H1 (cell line): ENCODE measurements at regions not wholly inside any gene's neighbourhood (a gene's known extent, or its start where the extent isn't known, plus 50 kb on each side); places are given as distances from the start of the nearest gene placed in this dataset.

ENCODE experiments used
- CTCF ChIA-PET: fragments of 300-600 bp; sonication (Branson Sonifier 250); formaldehyde crosslinking; loops from one replicate; lab custom pipeline; 2021; ENCODE audit not compliant: partially characterized antibody; lab: Charles Lee
- POLR2A ChIA-PET: fragments of 300-600 bp; sonication (Branson Sonifier 250); formaldehyde crosslinking; loops from one replicate; lab custom pipeline; 2021; ENCODE audit warnings: inconsistent platforms; ENCODE audit not compliant: partially characterized antibody; lab: Charles Lee
- DNase-seq, 2 experiments: peaks; one replicate each; pipeline versions ENCODE4 v3.0.0 to v3.0.0-alpha.2; 2010 to 2022; ENCODE audit warnings: low spot score in 2 of 2, low read depth in 1 of 2, mixed read lengths in 1 of 2
- FAIRE-seq: peaks from 2 replicates; lab custom pipeline; 2011; peaks lifted over from hg19 to GRCh38; lab: Jason Lieb, UNC
- H2AFZ ChIP-seq: 2 replicates; pipeline ENCODE4 v1.8.1; 2012; ENCODE audit warnings: low read length, inconsistent platforms
- H2AK5ac ChIP-seq: 2 replicates; pipeline ENCODE4 v1.6.1; 2013; ENCODE audit warnings: low read depth, low read length
- H2BK120ac ChIP-seq: replicated peaks from 2 replicates; pipeline ENCODE3; 2013; ENCODE audit warnings: low read depth, low read length, inconsistent platforms
- H2BK12ac ChIP-seq: 2 replicates; pipeline ENCODE4 v1.6.1; 2013; ENCODE audit warnings: low read depth, low read length
- H2BK15ac ChIP-seq: 2 replicates; pipeline ENCODE4 v1.6.1; 2013; ENCODE audit warnings: low read length
- H2BK20ac ChIP-seq: 2 replicates; pipeline ENCODE4 v1.6.1; 2013; ENCODE audit warnings: low read length
- H2BK5ac ChIP-seq: 2 replicates; pipeline ENCODE4 v1.6.1; 2013; ENCODE audit warnings: low read depth, low read length
- H3K14ac ChIP-seq: 2 replicates; pipeline ENCODE4 v1.6.1; 2013; ENCODE audit warnings: inconsistent platforms; ENCODE audit not compliant: insufficient read length
- H3K18ac ChIP-seq: 2 replicates; pipeline ENCODE4 v1.6.1; 2013; ENCODE audit warnings: low read length; ENCODE audit errors: extremely low read depth
- H3K23ac ChIP-seq: 2 replicates; pipeline ENCODE4 v1.6.1; 2013; ENCODE audit warnings: inconsistent platforms; ENCODE audit not compliant: insufficient read length
- H3K23me2 ChIP-seq: 2 replicates; pipeline ENCODE4 v1.6.1; 2013; ENCODE audit warnings: low read depth, low read length
- H3K27ac ChIP-seq: 2 replicates; pipeline ENCODE4 v1.6.1; 2011; ENCODE audit warnings: low read depth, low read length, inconsistent platforms
- H3K27me3 ChIP-seq, 4 experiments: replicated peaks in 1 of 4; 1 replicate in 1 of 4; 2 replicates in 3 of 4; pipeline versions ENCODE4 v1.6.1 to v1.8.1; 2011 to 2013; ENCODE audit warnings: low read length in 3 of 4, mild to moderate bottlenecking in 3 of 4, inconsistent platforms in 2 of 4, mixed read lengths in 2 of 4, moderate library complexity in 1 of 4; ENCODE audit not compliant: control insufficient read depth in 3 of 4, insufficient read depth in 3 of 4; ENCODE audit errors: extremely low read depth in 1 of 4
- H3K36me3 ChIP-seq, 4 experiments: 2 replicates each; pipeline versions ENCODE4 v1.6.1 to v1.8.1; 2011 to 2013; ENCODE audit warnings: mild to moderate bottlenecking in 4 of 4, low read length in 3 of 4, moderate library complexity in 2 of 4, control low read depth in 1 of 4, inconsistent platforms in 1 of 4; ENCODE audit not compliant: insufficient read depth in 4 of 4, control insufficient read depth in 2 of 4
- H3K4ac ChIP-seq: replicated peaks from 2 replicates; pipeline ENCODE3; 2013; ENCODE audit warnings: low read length, low read depth, mixed read lengths, inconsistent platforms; ENCODE audit not compliant: insufficient read length
- H3K4me1 ChIP-seq, 4 experiments: replicated peaks in 1 of 4; 1 replicate in 1 of 4; 2 replicates in 3 of 4; pipeline versions ENCODE4 v1.6.1 to v1.8.1; 2011 to 2013; ENCODE audit warnings: low read length in 3 of 4, inconsistent platforms in 2 of 4, mixed read lengths in 1 of 4; ENCODE audit not compliant: insufficient read depth in 4 of 4, control insufficient read depth in 3 of 4
- H3K4me2 ChIP-seq, 2 experiments: 2 replicates each; pipeline versions ENCODE4 v1.6.1 to v1.8.1; 2011 to 2013; ENCODE audit warnings: low read depth in 2 of 2, low read length in 2 of 2, control low read depth in 1 of 2, inconsistent platforms in 1 of 2, mild to moderate bottlenecking in 1 of 2; ENCODE audit not compliant: insufficient read depth in 1 of 2
- H3K4me3 ChIP-seq, 4 experiments: fragments of 200-600, 300-600 bp in 1 of 4; sonication (generic), shearing (Covaris generic), sonication (Bioruptor Twin) in 1 of 4; 2 replicates each; pipeline versions ENCODE4 v1.5.1 to v1.8.1; 2011 to 2016; ENCODE audit warnings: low read length in 4 of 4, low read depth in 3 of 4, control low read depth in 2 of 4, inconsistent platforms in 2 of 4, mild to moderate bottlenecking in 2 of 4, mixed read lengths in 1 of 4, moderate library complexity in 1 of 4; ENCODE audit not compliant: insufficient read depth in 2 of 4; ENCODE audit errors: extremely low read depth in 1 of 4
- H3K56ac ChIP-seq: replicated peaks from 2 replicates; pipeline ENCODE3; 2013; ENCODE audit warnings: low read depth, mild to moderate bottlenecking, mixed read lengths, low read length, inconsistent platforms; ENCODE audit not compliant: insufficient read length
- H3K79me1 ChIP-seq: 2 replicates; pipeline ENCODE4 v1.6.1; 2013; ENCODE audit warnings: low read depth, low read length, control low read depth
- H3K79me2 ChIP-seq, 2 experiments: 2 replicates each; pipeline versions ENCODE4 v1.6.1 to v1.8.1; 2012 to 2013; ENCODE audit warnings: low read length in 2 of 2, mild to moderate bottlenecking in 2 of 2, inconsistent platforms in 1 of 2; ENCODE audit not compliant: insufficient read depth in 2 of 2, control insufficient read depth in 1 of 2
- H3K9ac ChIP-seq, 4 experiments: replicated peaks in 1 of 4; 1 replicate in 1 of 4; 2 replicates in 3 of 4; pipeline versions ENCODE4 v1.6.1 to v1.8.1; 2011 to 2013; ENCODE audit warnings: low read depth in 3 of 4, low read length in 3 of 4, control low read depth in 2 of 4, mild to moderate bottlenecking in 2 of 4, moderate library complexity in 2 of 4, inconsistent platforms in 1 of 4; ENCODE audit errors: extremely low read depth in 1 of 4
- H3K9me3 ChIP-seq, 2 experiments: 2 replicates each; pipeline versions ENCODE4 v1.6.1 to v1.8.1; 2012 to 2013; ENCODE audit warnings: mild to moderate bottlenecking in 2 of 2, moderate library complexity in 2 of 2, control low read depth in 1 of 2, inconsistent platforms in 1 of 2, low read depth in 1 of 2, low read length in 1 of 2, mixed read lengths in 1 of 2; ENCODE audit not compliant: insufficient read depth in 2 of 2
- H4K20me1 ChIP-seq, 2 experiments: replicated peaks in 1 of 2; 2 replicates each; pipeline versions ENCODE3 to v1.8.1; 2011 to 2013; ENCODE audit warnings: inconsistent platforms in 2 of 2, low read length in 2 of 2, mild to moderate bottlenecking in 1 of 2; ENCODE audit not compliant: insufficient read depth in 2 of 2, control insufficient read depth in 1 of 2
- H4K5ac ChIP-seq: 2 replicates; pipeline ENCODE4 v1.6.1; 2013; ENCODE audit warnings: low read length, low read depth, mixed read lengths, inconsistent platforms; ENCODE audit not compliant: insufficient read length
- H4K8ac ChIP-seq: 2 replicates; pipeline ENCODE4 v1.8.0; 2013; ENCODE audit warnings: mild to moderate bottlenecking, moderate library complexity, low read length, inconsistent platforms; ENCODE audit not compliant: insufficient read depth; ENCODE audit errors: extremely low read depth
- H4K91ac ChIP-seq: replicated peaks from 2 replicates; pipeline ENCODE3; 2013; ENCODE audit warnings: low read length, mixed read lengths, inconsistent platforms; ENCODE audit not compliant: insufficient read length
- FOSL1 ChIP-seq: IDR thresholded peaks from 2 replicates; pipeline ENCODE4 v1.6.1; 2011; ENCODE audit warnings: mild to moderate bottlenecking, low read depth, low read length, moderate library complexity; ENCODE audit not compliant: insufficient read depth
- SP4 ChIP-seq: IDR thresholded peaks from 2 replicates; pipeline ENCODE4 v1.6.1; 2012; ENCODE audit warnings: low read length, inconsistent platforms
- WGBS, 2 experiments: shearing (Covaris generic) in 1 of 2; methylation state at CpG; one replicate each; pipeline versions ENCODE4 v1.1.6 to v1.1.7; 2013 to 2015; ENCODE audit warnings: low lambda C conversion rate in 2 of 2, mixed read lengths in 2 of 2, inconsistent platforms in 1 of 2, low coverage in 1 of 2, missing lambda C conversion rate in 1 of 2; ENCODE audit not compliant: insufficient replicate concordance in 2 of 2, insufficient coverage in 1 of 2, insufficient read length in 1 of 2; ENCODE audit errors: extremely low coverage in 1 of 2, missing lambda C conversion rate in 1 of 2; 5-methylcytosine and 5-hydroxymethylcytosine counted together

DNA sequence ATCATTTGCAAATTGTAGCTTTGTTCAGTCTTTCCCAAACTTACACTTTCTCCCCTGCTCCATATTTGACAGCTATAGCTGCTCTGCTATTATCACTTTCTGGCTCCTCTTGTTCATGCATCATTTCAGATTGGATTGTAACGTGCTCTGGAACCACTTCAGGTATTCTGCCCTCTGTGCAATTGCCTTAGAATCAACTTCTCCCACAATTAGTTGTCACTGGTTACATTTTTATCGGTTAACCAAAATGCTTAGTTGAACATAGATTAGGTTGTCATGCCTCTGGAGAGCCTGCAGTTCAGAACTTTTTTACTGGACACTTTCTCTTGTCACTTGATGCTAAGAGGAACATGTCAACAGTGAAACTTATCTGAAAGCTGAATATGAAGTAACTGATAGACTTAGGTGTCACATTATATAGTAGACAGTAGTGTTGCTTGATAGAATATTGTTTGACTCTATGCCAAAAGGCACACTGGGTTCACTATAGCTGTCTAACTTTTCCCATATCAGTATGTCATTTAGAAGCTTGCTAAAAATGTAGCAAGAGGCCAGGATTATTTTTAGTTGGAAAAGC lies 127.7 kb upstream of the PTPRK start:
- Histone ChIP-seq H3K9ac (no peak overlapping the region), H3K4me1 (no peaks in the 10 kb centered on the region), H4K5ac (no peak overlapping the region), H3K23me2 (no peaks in the 10 kb centered on the region), H3K18ac (no peak overlapping the region), H3K56ac (no peak overlapping the region), H2BK12ac (no peak overlapping the region), H3K27ac (no peak overlapping the region), H3K79me1 (no peaks in the 10 kb centered on the region), H2AK5ac (no peak overlapping the region), H4K20me1 (no peaks in the 10 kb centered on the region), H3K9me3 (no peaks in the 10 kb centered on the region), H3K14ac (no peak overlapping the region), H2BK15ac (no peak overlapping the region), H4K91ac (no peak overlapping the region), H2BK20ac (no peak overlapping the region), H2AFZ (no peak overlapping the region), H3K4ac (no peak overlapping the region), H2BK120ac (no peak overlapping the region), H2BK5ac (no peak overlapping the region), H3K4me2 (no peak overlapping the region), H3K23ac (no peak overlapping the region), H3K79me2 (no peaks in the 10 kb centered on the region), H3K36me3 (no peaks in the 10 kb centered on the region), H4K8ac (no peak overlapping the region; the same call in 1 of the 2 replicates), H3K4me3 (no peak overlapping the region), H3K27me3 (peaks cover 0 to 1% (median 0%) of the 10 kb centered on the region in 4 experiments; a peak in 1 of 7 replicates)
- no peak for TF ChIP-seq FOSL1
- no peak for TF ChIP-seq SP4
- ChIA-PET CTCF (no interaction called here), POLR2A (no interaction called here)
- DNase-seq (no peak), FAIRE-seq (no peak)
- 94% methylated on average over 2 of the region's 2 CpGs; no CpG with 5 or more reads in 1 of the 2 experiments for WGBS, 2 experiments
